GM12878 (cell line): ENCODE measurements at regions not wholly inside any gene's neighbourhood (a gene's known extent, or its start where the extent isn't known, plus 50 kb on each side); places are given as distances from the start of the nearest gene placed in this dataset.
A peak's percentile ranks its signal among the peaks of the same experiment; 100 is the strongest.

ENCODE experiments used
- ATF7 ChIP-seq: fragments of 450-650 bp; IDR thresholded peaks from 2 replicates; pipeline ENCODE4 v1.6.1; 2016; ENCODE audit warnings: low read depth, mild to moderate bottlenecking
- BCLAF1 ChIP-seq: fragments of 450-650 bp; IDR thresholded peaks from 2 replicates; pipeline ENCODE4 v1.6.1; 2017; ENCODE audit warnings: antibody characterized with exemption, mild to moderate bottlenecking, moderate library complexity
- BMI1 ChIP-seq: fragments of 450-650 bp; IDR thresholded peaks from 2 replicates; pipeline ENCODE4 v1.6.1; 2016; ENCODE audit warnings: mild to moderate bottlenecking, moderate library complexity, borderline replicate concordance
- CBX5 ChIP-seq: sonication (generic); IDR thresholded peaks from 2 replicates; pipeline ENCODE4 v1.6.1; 2016; ENCODE audit warnings: low read depth, moderate library complexity, mild to moderate bottlenecking, inconsistent platforms
- CREM ChIP-seq: IDR thresholded peaks from 2 replicates; pipeline ENCODE4 v1.6.1; 2014; ENCODE audit warnings: antibody characterized with exemption, low read depth
- EP300 ChIP-seq, 2 experiments: fragments of 150-350 bp in 1 of 2; IDR thresholded peaks; 2 replicates each; pipeline ENCODE4 v1.6.1; 2011 to 2012; ENCODE audit warnings: low read depth in 2 of 2, low read length in 2 of 2, borderline replicate concordance in 1 of 2, improper control_type of control experiment in 1 of 2, inconsistent platforms in 1 of 2; ENCODE audit not compliant: control insufficient read depth in 1 of 2
- HDGF ChIP-seq: fragments of 450-650 bp; IDR thresholded peaks from 2 replicates; pipeline ENCODE4 v1.6.1; 2016; ENCODE audit warnings: antibody characterized with exemption
- IKZF2 ChIP-seq, 2 experiments: fragments of 450-650 bp; IDR thresholded peaks; 2 replicates each; pipeline ENCODE4 v1.6.1; 2017; ENCODE audit warnings: mild to moderate bottlenecking in 2 of 2, moderate library complexity in 2 of 2
- IRF5 ChIP-seq: fragments of 450-650 bp; IDR thresholded peaks from 2 replicates; pipeline ENCODE4 v1.6.1; 2017; ENCODE audit warnings: borderline replicate concordance
- KAT2A ChIP-seq: conservative IDR thresholded peaks from 2 replicates; pipeline ENCODE4 v1.6.1; 2011; ENCODE audit warnings: low read depth, low read length; ENCODE audit not compliant: control insufficient read depth
- MEF2A ChIP-seq: IDR thresholded peaks from 2 replicates; pipeline ENCODE4 v1.6.1; 2011; ENCODE audit warnings: low read depth, mild to moderate bottlenecking, low read length, moderate library complexity; ENCODE audit not compliant: insufficient read depth
- MYB ChIP-seq: fragments of 150-350 bp; IDR thresholded peaks from 2 replicates; pipeline ENCODE4 v1.6.1; 2014; ENCODE audit warnings: mild to moderate bottlenecking, low read depth, low read length, borderline replicate concordance
- NBN ChIP-seq: fragments of 450-650 bp; IDR thresholded peaks from 2 replicates; pipeline ENCODE4 v1.6.1; 2016
- NFIC ChIP-seq: IDR thresholded peaks from 2 replicates; pipeline ENCODE4 v1.6.1; 2012; ENCODE audit warnings: low read depth, mild to moderate bottlenecking, inconsistent platforms, low read length, moderate library complexity
- NFYB ChIP-seq: IDR thresholded peaks from 2 replicates; pipeline ENCODE4 v1.6.1; 2011; ENCODE audit warnings: low read depth, mild to moderate bottlenecking, low read length, improper control_type of control experiment, moderate library complexity; ENCODE audit not compliant: insufficient read depth
- NR2C1 ChIP-seq: fragments of 450-650 bp; IDR thresholded peaks from 2 replicates; pipeline ENCODE4 v1.6.1; 2017; ENCODE audit warnings: antibody characterized with exemption, mild to moderate bottlenecking, moderate library complexity
- RELA ChIP-seq: fragments of 450-650 bp; IDR thresholded peaks from 2 replicates; pipeline ENCODE4 v1.8.0; 2014; ENCODE audit warnings: borderline replicate concordance; ENCODE audit not compliant: partially characterized antibody
- SKIL ChIP-seq: fragments of 450-650 bp; IDR thresholded peaks from 2 replicates; pipeline ENCODE4 v1.6.1; 2017; ENCODE audit warnings: mild to moderate bottlenecking, low read depth, inconsistent platforms; ENCODE audit not compliant: poor library complexity, severe bottlenecking
- SMAD1 ChIP-seq: fragments of 450-650 bp; IDR thresholded peaks from 2 replicates; pipeline ENCODE4 v1.6.1; 2018; ENCODE audit warnings: mild to moderate bottlenecking, low read depth; ENCODE audit not compliant: partially characterized antibody
- STAT1 ChIP-seq: fragments of 450-650 bp; conservative IDR thresholded peaks from 2 replicates; pipeline ENCODE4 v1.6.1; 2014; ENCODE audit warnings: antibody characterized with exemption, mild to moderate bottlenecking
- USF2 ChIP-seq: IDR thresholded peaks from 2 replicates; pipeline ENCODE4 v1.6.1; 2011; ENCODE audit warnings: low read depth, low read length, improper control_type of control experiment, borderline replicate concordance
- ZNF384 ChIP-seq: IDR thresholded peaks from 2 replicates; pipeline ENCODE4 v1.6.1; 2012; ENCODE audit warnings: low read depth, mild to moderate bottlenecking, low read length, improper control_type of control experiment, borderline replicate concordance

GRCh38 chrX:65926095-65927019 lies 113.5 kb downstream of the VSIG4 start (continued):
- TF ChIP-seq BCLAF1 (no peak), SKIL (no peak), NFIC (peak; percentile 64), ATF7 (no peak), NFYB (no peak), HDGF (no peak), EP300 (IDR thresholded peaks at IDR 0.05; ENCODE audit: borderline replicate concordance in 1 of 2, control insufficient read depth in 1 of 2, low read depth in 2 of 2, low read length in 2 of 2) (0 out of 4 replicates have a peak, but pooled peaks of 1 of the 2 experiments have one; percentile 12), KAT2A (no peak), IRF5 (no peak), MYB (no peak), RELA (no peak), NBN (no peak), IKZF2 (IDR thresholded peaks at IDR 0.05) (0 out of 4 replicates have a peak, but pooled peaks of 1 of the 2 experiments have one; percentile 9), USF2 (no peak), NR2C1 (no peak), BMI1 (no peak), SMAD1 (no peak), CREM (no peak), STAT1 (no peak), MEF2A (no peak), ZNF384 (no peak), CBX5 (no peak)
